Breast epithelium (tissue), 4 donors: ENCODE measurements at regions not wholly inside any gene's neighbourhood (a gene's known extent, or its start where the extent isn't known, plus 50 kb on each side); places are given as distances from the start of the nearest gene placed in this dataset.

ENCODE experiments used
- DNase-seq, 2 donors: peaks; one replicate each; pipeline ENCODE4 v3.0.0-alpha.2; 2019; ENCODE audit warnings: low spot score in 2 of 2
- H3K27ac ChIP-seq, 2 donors: fragments of 200-600 bp; sonication (generic) in 1 of 2; one replicate each; pipeline ENCODE4 v1.5.1; 2016 to 2019; ENCODE audit warnings: mild to moderate bottlenecking in 1 of 2
- H3K27me3 ChIP-seq, 2 donors: fragments of 200-600 bp; sonication (generic) in 1 of 2; one replicate each; pipeline versions ENCODE4 v1.5.1 to v1.6.0; 2017 to 2019; ENCODE audit warnings: control low read depth in 1 of 2, mild to moderate bottlenecking in 1 of 2
- H3K36me3 ChIP-seq: fragments of 200-600 bp; one replicate; pipeline ENCODE4 v1.5.1; 2019
- H3K4me1 ChIP-seq, 2 donors: fragments of 200-600 bp; sonication (generic); one replicate each; pipeline ENCODE4 v1.5.1; 2016 to 2019; ENCODE audit warnings: control low read depth in 1 of 2
- H3K4me3 ChIP-seq, 3 donors: fragments of 200-600 bp; sonication (generic); 1 replicate in 2 of 3; 2 replicates in 1 of 3; pipeline ENCODE4 v1.5.1; 2016 to 2019; ENCODE audit warnings: mild to moderate bottlenecking in 3 of 3, moderate library complexity in 2 of 3
- H3K9me3 ChIP-seq, 2 donors: fragments of 200-600 bp; sonication (generic) in 1 of 2; one replicate each; pipeline ENCODE4 v1.5.1; 2016 to 2019; ENCODE audit warnings: control low read depth in 1 of 2
- CTCF ChIP-seq, 3 donors: fragments of 450-650 bp; IDR thresholded peaks; one replicate each; pipeline ENCODE4 v1.5.1; 2016 to 2017; ENCODE audit warnings: antibody characterized with exemption in 3 of 3, mild to moderate bottlenecking in 3 of 3, moderate library complexity in 3 of 3
- POLR2A ChIP-seq: fragments of 450-650 bp; IDR thresholded peaks from one replicate; pipeline ENCODE4 v1.6.1; 2016; ENCODE audit warnings: antibody characterized with exemption, mild to moderate bottlenecking, moderate library complexity
- POLR2AphosphoS5 ChIP-seq, 3 donors: sonication (generic); formaldehyde crosslinking; IDR thresholded peaks; one replicate each; pipeline ENCODE4 v1.6.1; 2017; ENCODE audit warnings: antibody characterized with exemption in 3 of 3
- intact Hi-C: fragments of 100-400 bp; cut with DNase I; formaldehyde crosslinking; loops from one replicate; pipeline ENCODE4 v1.15.1; 2023; ENCODE audit warnings: low total_unique reads

- no peaks in the 10 kb centered on the region for H3K27me3 ChIP-seq
- H3K36me3 ChIP-seq, result no peaks in the 10 kb centered on the region
- no peak for DNase-seq
- no peak overlapping the region for H3K27ac ChIP-seq
- intact Hi-C loops, result no loop called here
- no peak overlapping the region for H3K4me3 ChIP-seq
- no peaks in the 10 kb centered on the region for H3K4me1 ChIP-seq
- no peaks in the 10 kb centered on the region for H3K9me3 ChIP-seq
- no peak for TF ChIP-seq CTCF (IDR thresholded peaks at IDR 0.05)
- no peak for TF ChIP-seq POLR2AphosphoS5 (IDR thresholded peaks at IDR 0.05)
- no peak for TF ChIP-seq POLR2A
Measured at GRCh38 chr13:50361282-50361681, 346.0 kb downstream of the KCNRG start.

- intact Hi-C loops, result no loop called here
- Histone ChIP-seq H3K27ac (peak overlapping the region; percentile 64 to 65), H3K4me1 (no peaks in the 10 kb centered on the region), H3K9me3 (no peaks in the 10 kb centered on the region), H3K4me3 (peak overlapping the region in 1 of 3 donors; percentile 12), H3K27me3 (no peaks in the 10 kb centered on the region), H3K36me3 (no peaks in the 10 kb centered on the region)
- DNase-seq, result no peak
- TF ChIP-seq POLR2A, result no peak
- no peak for TF ChIP-seq POLR2AphosphoS5 (IDR thresholded peaks at IDR 0.05)
- no peak for TF ChIP-seq CTCF (IDR thresholded peaks at IDR 0.05)
Measured at GRCh38 chr13:50365408-50366391, 350.5 kb downstream of the KCNRG start.

- no peaks in the 10 kb centered on the region for H3K36me3 ChIP-seq
- no peak for DNase-seq
- H3K27ac ChIP-seq, result peak overlapping the region; percentile 64 to 65
Measured at GRCh38 chr13:50366488-50367174, 351.4 kb downstream of the KCNRG start.

GRCh38 chr13:50369646-50370045 lies 354.4 kb downstream of the KCNRG start:
- H3K4me1 ChIP-seq, result no peaks in the 10 kb centered on the region
- no peak overlapping the region for H3K27ac ChIP-seq
- H3K4me3 ChIP-seq, result no peak overlapping the region
- TF ChIP-seq POLR2A (no peak), CTCF (IDR thresholded peaks at IDR 0.05) (no peak), POLR2AphosphoS5 (IDR thresholded peaks at IDR 0.05) (no peak)
- no peak for DNase-seq
- intact Hi-C loops, result no loop called here
- no peaks in the 10 kb centered on the region for H3K27me3 ChIP-seq
- no peaks in the 10 kb centered on the region for H3K9me3 ChIP-seq
- no peaks in the 10 kb centered on the region for H3K36me3 ChIP-seq

More at GRCh38 chr13:50366488-50367174, 351.4 kb downstream of the KCNRG start:
- intact Hi-C loops, result no loop called here
- Histone ChIP-seq H3K4me3 (no peak overlapping the region), H3K9me3 (no peaks in the 10 kb centered on the region), H3K4me1 (no peaks in the 10 kb centered on the region), H3K27me3 (no peaks in the 10 kb centered on the region)
- no peak for TF ChIP-seq POLR2A
- no peak for TF ChIP-seq POLR2AphosphoS5 (IDR thresholded peaks at IDR 0.05)
- no peak for TF ChIP-seq CTCF (IDR thresholded peaks at IDR 0.05)
